Neuron (in vitro differentiated cells): ENCODE measurements at regions not wholly inside any gene's neighbourhood (a gene's known extent, or its start where the extent isn't known, plus 50 kb on each side); places are given as distances from the start of the nearest gene placed in this dataset.

Source experiments
- H2AFZ ChIP-seq: one replicate; pipeline ENCODE4 v1.6.1; 2013; ENCODE audit warnings: low read depth, mild to moderate bottlenecking, inconsistent platforms, low read length, moderate library complexity
- H3K27me3 ChIP-seq: one replicate; pipeline ENCODE4 v1.6.1; 2013; ENCODE audit warnings: low read length; ENCODE audit not compliant: insufficient read depth
- H3K36me3 ChIP-seq: one replicate; pipeline ENCODE4 v1.6.1; 2013; ENCODE audit warnings: low read length; ENCODE audit not compliant: insufficient read depth
- H3K4me1 ChIP-seq: one replicate; pipeline ENCODE4 v1.6.1; 2013; ENCODE audit warnings: low read length; ENCODE audit not compliant: insufficient read depth
- H3K4me3 ChIP-seq: 2 replicates; pipeline ENCODE4 v1.5.1; 2013; ENCODE audit warnings: mild to moderate bottlenecking, low read length, moderate library complexity
- H3K9me3 ChIP-seq: one replicate; pipeline ENCODE4 v1.6.1; 2013; ENCODE audit warnings: low read length

- Histone ChIP-seq H3K4me3 (no peak overlapping the region), H3K4me1 (no peaks in the 10 kb centered on the region), H2AFZ (no peak overlapping the region), H3K9me3 (peaks cover 4% of the 10 kb centered on the region), H3K36me3 (no peaks in the 10 kb centered on the region), H3K27me3 (no peaks in the 10 kb centered on the region)
Observed at GRCh38 chr12:107533218-107533617, 152.4 kb upstream of the PWP1 start.

- Histone ChIP-seq H2AFZ (no peak overlapping the region), H3K36me3 (no peaks in the 10 kb centered on the region), H3K9me3 (peaks cover 6% of the 10 kb centered on the region), H3K4me1 (no peaks in the 10 kb centered on the region), H3K4me3 (no peak overlapping the region), H3K27me3 (no peaks in the 10 kb centered on the region)
Observed at GRCh38 chr12:107536613-107537012, 149.0 kb upstream of the PWP1 start.

GRCh38 chr12:107537464-107538119 lies 148.0 kb upstream of the PWP1 start:
- H2AFZ ChIP-seq = no peak overlapping the region

GRCh38 chr12:107539196-107539939 lies 146.2 kb upstream of the PWP1 start:
- H2AFZ ChIP-seq = no peak overlapping the region
- H3K36me3 ChIP-seq = no peaks in the 10 kb centered on the region

More at GRCh38 chr12:107537464-107538119, 148.0 kb upstream of the PWP1 start:
- no peak overlapping the region for H3K4me3 ChIP-seq
- no peaks in the 10 kb centered on the region for H3K4me1 ChIP-seq
- H3K9me3 ChIP-seq = peaks cover 2% of the 10 kb centered on the region
- H3K27me3 ChIP-seq = no peaks in the 10 kb centered on the region
- H3K36me3 ChIP-seq = no peaks in the 10 kb centered on the region

GRCh38 chr12:107541001-107541705 lies 144.4 kb upstream of the PWP1 start:
- H3K27me3 ChIP-seq = no peaks in the 10 kb centered on the region
- no peaks in the 10 kb centered on the region for H3K36me3 ChIP-seq
- H3K9me3 ChIP-seq = peaks cover 2% of the 10 kb centered on the region

More at GRCh38 chr12:107539196-107539939, 146.2 kb upstream of the PWP1 start:
- Histone ChIP-seq H3K9me3 (peaks cover 2% of the 10 kb centered on the region), H3K27me3 (no peaks in the 10 kb centered on the region), H3K4me1 (no peaks in the 10 kb centered on the region), H3K4me3 (no peak overlapping the region)

GRCh38 chr12:107543416-107543815 lies 142.2 kb upstream of the PWP1 start:
- Histone ChIP-seq H3K4me1 (no peaks in the 10 kb centered on the region), H2AFZ (no peak overlapping the region), H3K4me3 (no peak overlapping the region), H3K27me3 (no peaks in the 10 kb centered on the region), H3K9me3 (peaks cover 4% of the 10 kb centered on the region), H3K36me3 (no peaks in the 10 kb centered on the region)

More at GRCh38 chr12:107541001-107541705, 144.4 kb upstream of the PWP1 start:
- H2AFZ ChIP-seq = no peak overlapping the region
- no peak overlapping the region for H3K4me3 ChIP-seq
- H3K4me1 ChIP-seq = no peaks in the 10 kb centered on the region

GRCh38 chr12:107543841-107544240 lies 141.8 kb upstream of the PWP1 start:
- Histone ChIP-seq H3K4me3 (no peak overlapping the region), H2AFZ (no peak overlapping the region), H3K4me1 (no peaks in the 10 kb centered on the region), H3K9me3 (peaks cover 3% of the 10 kb centered on the region), H3K27me3 (no peaks in the 10 kb centered on the region), H3K36me3 (no peaks in the 10 kb centered on the region)

GRCh38 chr12:107544937-107545336 lies 140.7 kb upstream of the PWP1 start:
- H3K4me3 ChIP-seq = no peak overlapping the region
- H3K27me3 ChIP-seq = no peaks in the 10 kb centered on the region
- H3K4me1 ChIP-seq = no peaks in the 10 kb centered on the region
- no peak overlapping the region for H2AFZ ChIP-seq
- peaks cover 5% of the 10 kb centered on the region for H3K9me3 ChIP-seq
- H3K36me3 ChIP-seq = no peaks in the 10 kb centered on the region

DNA sequence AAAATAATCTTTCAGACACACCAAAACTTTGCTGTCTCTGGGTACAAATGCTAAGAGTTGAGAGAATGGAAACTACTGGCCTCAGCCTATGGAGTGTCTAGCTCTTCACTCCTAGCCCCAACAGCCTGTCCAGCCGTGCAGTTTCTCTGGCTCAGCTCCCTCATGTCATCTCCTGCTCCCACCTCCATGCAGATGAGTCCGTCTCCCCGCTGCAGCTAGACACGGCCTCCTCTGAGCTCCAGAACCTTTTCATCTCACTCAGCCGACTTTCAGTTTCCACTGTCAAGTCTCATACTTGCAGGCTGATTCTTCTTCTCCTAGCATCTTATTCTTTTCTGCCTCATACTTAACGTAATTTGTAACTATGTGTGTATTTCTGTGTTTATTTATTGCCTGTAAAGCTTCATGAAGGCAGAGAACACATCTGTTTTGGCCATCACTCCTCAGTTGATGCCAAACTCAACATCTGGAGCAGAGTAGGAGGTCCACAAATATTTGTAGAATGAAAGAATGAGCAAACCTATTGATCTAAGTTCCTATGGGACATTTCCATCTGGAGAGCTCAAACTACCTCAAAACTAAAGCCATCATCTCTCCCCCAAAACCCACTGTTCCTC lies 139.8 kb upstream of the PWP1 start:
- Histone ChIP-seq H3K27me3 (no peaks in the 10 kb centered on the region), H3K4me1 (no peaks in the 10 kb centered on the region), H2AFZ (no peak overlapping the region), H3K4me3 (no peak overlapping the region), H3K36me3 (no peaks in the 10 kb centered on the region), H3K9me3 (peaks cover 7% of the 10 kb centered on the region)

GRCh38 chr12:107547389-107547788 lies 138.2 kb upstream of the PWP1 start:
- H3K9me3 ChIP-seq = peaks cover 7% of the 10 kb centered on the region
- no peaks in the 10 kb centered on the region for H3K4me1 ChIP-seq
- H2AFZ ChIP-seq = no peak overlapping the region
- H3K36me3 ChIP-seq = no peaks in the 10 kb centered on the region
- H3K27me3 ChIP-seq = no peaks in the 10 kb centered on the region
- no peak overlapping the region for H3K4me3 ChIP-seq

DNA sequence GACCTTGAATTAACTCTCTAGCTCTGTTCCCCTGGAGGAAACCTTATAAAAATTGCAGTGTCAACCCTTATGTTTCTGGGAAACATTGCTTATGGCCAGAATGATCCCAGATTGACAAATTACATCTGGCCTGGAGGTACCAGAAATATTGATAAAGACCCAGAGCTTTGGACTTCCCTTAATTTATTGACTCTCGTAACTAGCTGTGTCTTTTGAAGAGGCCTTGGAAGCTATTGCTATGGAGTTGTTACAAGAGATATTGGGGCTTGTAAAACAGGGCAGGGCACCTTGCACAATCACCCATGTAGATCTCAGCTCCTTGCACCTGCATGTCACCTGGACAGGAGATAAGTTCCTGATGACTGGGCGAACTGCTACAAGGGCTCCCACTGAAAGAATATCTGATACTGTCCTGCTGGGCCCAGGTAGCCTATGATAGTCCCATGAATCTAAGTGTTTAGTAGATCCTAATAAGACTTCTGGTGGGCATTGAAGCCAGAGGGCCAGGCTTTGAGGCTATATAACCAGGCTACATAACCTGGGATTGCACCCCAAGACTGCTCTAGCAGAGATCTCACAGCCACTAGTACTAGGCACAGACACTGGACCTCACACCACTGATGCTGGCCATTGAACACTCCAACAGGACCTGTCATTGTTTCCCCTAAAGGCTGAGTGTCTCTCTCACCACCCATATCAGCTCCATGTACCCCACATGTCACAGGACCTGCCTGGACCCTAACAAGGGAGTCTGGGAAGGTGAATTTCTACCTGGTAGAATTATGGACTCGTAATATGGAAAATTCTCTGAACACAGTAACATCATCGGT lies 135.7 kb upstream of the PWP1 start:
- no peak overlapping the region for H3K4me3 ChIP-seq
- peaks cover 7% of the 10 kb centered on the region for H3K9me3 ChIP-seq
- no peaks in the 10 kb centered on the region for H3K36me3 ChIP-seq
- H3K27me3 ChIP-seq = no peaks in the 10 kb centered on the region
- H3K4me1 ChIP-seq = no peaks in the 10 kb centered on the region
- no peak overlapping the region for H2AFZ ChIP-seq

DNA sequence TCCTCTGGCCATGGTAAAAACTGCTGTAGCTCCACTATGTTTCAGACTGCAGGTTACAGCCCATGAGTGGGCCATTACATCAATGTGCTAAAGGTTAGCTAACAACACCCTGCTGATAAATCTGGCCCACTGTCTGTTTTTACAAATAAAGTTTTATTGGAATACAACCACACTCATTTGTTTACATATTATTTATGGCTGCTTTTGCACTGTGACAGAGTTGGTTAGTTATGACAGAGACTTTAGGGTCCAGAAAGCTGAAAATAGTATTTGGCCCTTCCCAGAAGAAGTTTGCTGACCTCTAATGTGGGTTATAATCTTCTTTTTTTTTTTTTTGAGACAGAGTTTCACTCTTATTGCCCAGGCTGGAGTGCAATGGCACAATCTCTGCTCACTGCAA lies 134.2 kb upstream of the PWP1 start:
- Histone ChIP-seq H3K4me1 (no peaks in the 10 kb centered on the region), H3K27me3 (no peaks in the 10 kb centered on the region), H2AFZ (no peak overlapping the region), H3K4me3 (no peak overlapping the region), H3K9me3 (peaks cover 7% of the 10 kb centered on the region), H3K36me3 (no peaks in the 10 kb centered on the region)
